Mammary epithelial cell (primary cell): ENCODE measurements at regions not wholly inside any gene's neighbourhood (a gene's known extent, or its start where the extent isn't known, plus 50 kb on each side); places are given as distances from the start of the nearest gene placed in this dataset.

Source experiments
- CTCF ChIP-seq, 2 donors: IDR thresholded peaks in 1 of 2; conservative IDR thresholded peaks in 1 of 2; 2 replicates each; pipeline ENCODE4 v1.5.1; 2011 to 2012; ENCODE audit warnings: inconsistent platforms in 2 of 2, low read length in 2 of 2, mild to moderate bottlenecking in 2 of 2, control low read depth in 1 of 2, low read depth in 1 of 2; ENCODE audit not compliant: insufficient read depth in 1 of 2; ENCODE audit errors: extremely low read depth in 1 of 2
- EZH2 ChIP-seq: IDR thresholded peaks from 2 replicates; pipeline ENCODE4 v1.6.1; 2012; ENCODE audit warnings: low read length, inconsistent platforms, borderline replicate concordance

DNA sequence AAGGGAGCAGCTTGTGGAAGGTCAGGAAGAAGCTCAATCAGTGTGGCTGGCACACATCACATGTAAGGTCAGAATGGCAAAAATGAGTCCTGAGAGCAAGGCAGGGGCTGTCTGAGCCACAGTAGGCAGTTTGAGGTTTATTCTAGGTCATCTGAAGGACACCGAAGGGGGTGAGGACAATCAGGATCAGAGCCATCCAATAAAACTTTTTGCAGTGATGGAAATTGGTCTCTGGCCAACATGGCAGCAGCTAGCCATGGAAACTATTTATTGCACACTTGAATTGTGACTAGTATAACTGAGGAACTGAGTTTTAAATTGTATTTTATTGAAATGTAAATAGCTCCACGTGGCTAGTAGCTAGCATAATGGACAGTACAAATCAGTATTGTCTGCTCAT is 97.0 kb upstream of the CACNA1E start:
- no peak for TF ChIP-seq CTCF (conservative IDR thresholded peaks at IDR 0.05 in 1 of 2, IDR thresholded peaks at IDR 0.05 in 1 of 2; ENCODE audit: extremely low read depth in 1 of 2, insufficient read depth in 1 of 2, low read depth in 1 of 2, low read length in 2 of 2)
- no peak for TF ChIP-seq EZH2
